PC-3 (cell line): ENCODE measurements at regions not wholly inside any gene's neighbourhood (a gene's known extent, or its start where the extent isn't known, plus 50 kb on each side); places are given as distances from the start of the nearest gene placed in this dataset.

Experiments used
- CTCF ChIP-seq: fragments of 300-600 bp; sonication (generic); conservative IDR thresholded peaks from 2 replicates; pipeline ENCODE4 v1.5.1; 2017; ENCODE audit warnings: antibody characterized with exemption, low read depth, mild to moderate bottlenecking, low read length
- EZH2 ChIP-seq: fragments of 300-600 bp; sonication (generic); IDR thresholded peaks from one replicate; pipeline ENCODE4 v1.6.1; 2017; ENCODE audit warnings: antibody characterized with exemption, mild to moderate bottlenecking, low read length; ENCODE audit not compliant: unreplicated experiment

GRCh38 chr12:19642345-19642744 lies 203.1 kb downstream of the AEBP2 start:
- no peak for TF ChIP-seq CTCF
- no peak for TF ChIP-seq EZH2
